IMR-90 (cell line): ENCODE measurements at regions not wholly inside any gene's neighbourhood (a gene's known extent, or its start where the extent isn't known, plus 50 kb on each side); places are given as distances from the start of the nearest gene placed in this dataset.

Experiments used
- ATAC-seq: fragments of 200-7000 bp; cut with Tn5 transposase; 2 replicates; pipeline ENCODE4 v1.9.1; 2020; ENCODE audit warnings: low read depth, mild to moderate bottlenecking, moderate library complexity
- BruUV-seq: library from RNA; stranded (reverse); fragments of 400-500 nt; replicated peaks from 2 replicates; lab custom pipeline; 2021; lab: Mats Ljungman, UMichigan
- CTCF ChIA-PET: fragments of 300-600 bp; formaldehyde crosslinking; extraction: SDS; loops from one replicate; lab custom pipeline; 2021; ENCODE audit warnings: antibody characterized with exemption; lab: Yijun Ruan, JAX
- POLR2A ChIA-PET: fragments of 300-600 bp; sonication (Branson Sonifier 250); formaldehyde crosslinking; loops from one replicate; lab custom pipeline; 2022; ENCODE audit warnings: antibody characterized with exemption; ENCODE audit not compliant: unreplicated experiment; lab: Charles Lee
- DNase-seq: peaks from one replicate; pipeline ENCODE4 v3.0.0; 2013
- H2AFZ ChIP-seq: replicated peaks from 2 replicates; pipeline ENCODE3; 2013; ENCODE audit warnings: low read length, mild to moderate bottlenecking; ENCODE audit not compliant: poor library complexity
- H2AK5ac ChIP-seq: 2 replicates; pipeline ENCODE4 v1.6.1; 2013; ENCODE audit warnings: low read depth, low read length, inconsistent platforms
- H2AK9ac ChIP-seq: replicated peaks from 2 replicates; pipeline ENCODE3; 2013; ENCODE audit warnings: mild to moderate bottlenecking, low read depth, low read length, moderate library complexity; ENCODE audit not compliant: poor library complexity
- H2BK120ac ChIP-seq: 2 replicates; pipeline ENCODE4 v1.6.1; 2013; ENCODE audit warnings: low read depth, low read length, inconsistent platforms
- H2BK15ac ChIP-seq: 3 replicates; pipeline ENCODE4 v1.6.1; 2013; ENCODE audit warnings: low read depth, low read length, inconsistent platforms
- H2BK20ac ChIP-seq: 2 replicates; pipeline ENCODE4 v1.6.1; 2013; ENCODE audit warnings: low read depth, mild to moderate bottlenecking, inconsistent platforms, low read length, moderate library complexity
- H2BK5ac ChIP-seq: 2 replicates; pipeline ENCODE4 v1.6.1; 2013; ENCODE audit warnings: mild to moderate bottlenecking, low read depth, low read length, inconsistent platforms; ENCODE audit not compliant: poor library complexity, severe bottlenecking
- H3K14ac ChIP-seq: replicated peaks from 2 replicates; pipeline ENCODE4 v1.6.1; 2013; ENCODE audit warnings: low read depth, low read length, inconsistent platforms
- H3K18ac ChIP-seq: 2 replicates; pipeline ENCODE4 v1.6.1; 2013; ENCODE audit warnings: low read depth, low read length, control low read depth
- H3K23ac ChIP-seq: 2 replicates; pipeline ENCODE4 v1.6.1; 2013; ENCODE audit warnings: low read depth, low read length, inconsistent platforms
- H3K27ac ChIP-seq: 2 replicates; pipeline ENCODE4 v1.5.1; 2013; ENCODE audit warnings: mild to moderate bottlenecking, control low read depth, low read length; ENCODE audit not compliant: insufficient read depth
- H3K27me3 ChIP-seq: 2 replicates; pipeline ENCODE4 v1.6.1; 2013; ENCODE audit warnings: low read length; ENCODE audit not compliant: control insufficient read depth, insufficient read depth
- H3K36me3 ChIP-seq: 2 replicates; pipeline ENCODE4 v1.6.1; 2013; ENCODE audit warnings: low read length, mixed read lengths; ENCODE audit not compliant: control insufficient read depth, insufficient read depth
- H3K4ac ChIP-seq: 2 replicates; pipeline ENCODE4 v1.6.1; 2013; ENCODE audit warnings: low read depth, low read length, inconsistent platforms
- H3K4me1 ChIP-seq: 2 replicates; pipeline ENCODE4 v1.6.1; 2013; ENCODE audit warnings: low read length, mixed read lengths; ENCODE audit not compliant: control insufficient read depth, insufficient read depth
- H3K4me2 ChIP-seq: 2 replicates; pipeline ENCODE4 v1.6.1; 2013; ENCODE audit warnings: low read depth, mild to moderate bottlenecking, control low read depth, low read length, moderate library complexity
- H3K4me3 ChIP-seq: 2 replicates; pipeline ENCODE4 v1.5.1; 2013; ENCODE audit warnings: low read depth, mild to moderate bottlenecking, control low read depth, low read length, moderate library complexity; ENCODE audit not compliant: insufficient read depth
- H3K56ac ChIP-seq: 2 replicates; pipeline ENCODE4 v1.6.1; 2013; ENCODE audit warnings: low read length, inconsistent platforms; ENCODE audit not compliant: insufficient read depth; ENCODE audit errors: extremely low read depth
- H3K79me1 ChIP-seq, 2 experiments: 2 replicates each; pipeline ENCODE4 v1.6.1; 2013; ENCODE audit warnings: low read length in 2 of 2, inconsistent platforms in 1 of 2, low read depth in 1 of 2
- H3K9ac ChIP-seq: 2 replicates; pipeline ENCODE4 v1.6.1; 2013; ENCODE audit warnings: low read depth, low read length, control low read depth
- H3K9me1 ChIP-seq: 2 replicates; pipeline ENCODE4 v1.6.1; 2013; ENCODE audit warnings: low read length, inconsistent platforms; ENCODE audit not compliant: insufficient read depth
- H3K9me3 ChIP-seq: 2 replicates; pipeline ENCODE4 v1.6.1; 2013; ENCODE audit warnings: low read length; ENCODE audit not compliant: control insufficient read depth, insufficient read depth
- H4K20me1 ChIP-seq: 2 replicates; pipeline ENCODE4 v1.6.1; 2013; ENCODE audit warnings: low read length, inconsistent platforms; ENCODE audit not compliant: insufficient read depth
- H4K5ac ChIP-seq: 2 replicates; pipeline ENCODE4 v1.6.1; 2013; ENCODE audit warnings: mild to moderate bottlenecking, low read depth, low read length, control low read depth
- H4K8ac ChIP-seq, 2 experiments: 2 replicates each; pipeline ENCODE4 v1.6.1; 2013; ENCODE audit warnings: low read depth in 2 of 2, low read length in 2 of 2, control low read depth in 1 of 2, inconsistent platforms in 1 of 2
- H4K91ac ChIP-seq: 2 replicates; pipeline ENCODE4 v1.6.1; 2013; ENCODE audit warnings: low read depth, low read length, inconsistent platforms; ENCODE audit not compliant: insufficient read depth
- BHLHE40 ChIP-seq: fragments of 150-350 bp; IDR thresholded peaks from 2 replicates; pipeline ENCODE4 v1.6.1; 2016; ENCODE audit warnings: mild to moderate bottlenecking, low read depth, low read length
- CEBPB ChIP-seq: IDR thresholded peaks from 2 replicates; pipeline ENCODE4 v1.6.1; 2012; ENCODE audit warnings: low read depth, low read length, improper control_type of control experiment
- CHD1 ChIP-seq: IDR thresholded peaks from 2 replicates; pipeline ENCODE4 v1.6.1; 2012; ENCODE audit warnings: low read depth, low read length, improper control_type of control experiment
- ELK1 ChIP-seq: fragments of 150-350 bp; IDR thresholded peaks from 2 replicates; pipeline ENCODE4 v1.6.1; 2016; ENCODE audit warnings: low read depth, mild to moderate bottlenecking, low read length, moderate library complexity, borderline replicate concordance
- FOS ChIP-seq: fragments of 150-350 bp; IDR thresholded peaks from 2 replicates; pipeline ENCODE4 v1.6.1; 2016; ENCODE audit warnings: low read depth, low read length
- MAFK ChIP-seq: IDR thresholded peaks from 2 replicates; pipeline ENCODE4 v1.6.1; 2012; ENCODE audit warnings: low read depth, low read length, improper control_type of control experiment
- MAZ ChIP-seq: IDR thresholded peaks from 2 replicates; pipeline ENCODE4 v1.6.1; 2012; ENCODE audit warnings: low read depth, mild to moderate bottlenecking, low read length, improper control_type of control experiment, moderate library complexity, borderline replicate concordance
- MXI1 ChIP-seq: IDR thresholded peaks from 2 replicates; pipeline ENCODE4 v1.6.1; 2012; ENCODE audit warnings: low read depth, mild to moderate bottlenecking, low read length, moderate library complexity, borderline replicate concordance
- NFE2L2 ChIP-seq: fragments of 150-350 bp; IDR thresholded peaks from 2 replicates; pipeline ENCODE4 v1.6.1; 2016; ENCODE audit warnings: low read depth, mild to moderate bottlenecking, low read length
- POLR2A ChIP-seq: IDR thresholded peaks from 2 replicates; pipeline ENCODE4 v1.6.1; 2012; ENCODE audit warnings: mild to moderate bottlenecking, low read depth, low read length
- RAD21 ChIP-seq: IDR thresholded peaks from 2 replicates; pipeline ENCODE4 v1.6.1; 2012; ENCODE audit warnings: low read length, improper control_type of control experiment
- RCOR1 ChIP-seq: IDR thresholded peaks from 2 replicates; pipeline ENCODE4 v1.6.1; 2012; ENCODE audit warnings: mild to moderate bottlenecking, low read length, improper control_type of control experiment; ENCODE audit not compliant: insufficient replicate concordance
- RFX5 ChIP-seq: IDR thresholded peaks from 2 replicates; pipeline ENCODE4 v1.8.0; 2012; ENCODE audit warnings: low read depth, mild to moderate bottlenecking, low read length, moderate library complexity
- SMC3 ChIP-seq: fragments of 150-350 bp; IDR thresholded peaks from 2 replicates; pipeline ENCODE4 v1.6.1; 2016; ENCODE audit warnings: low read depth, mild to moderate bottlenecking, antibody characterized with exemption, low read length, moderate library complexity
- WGBS, 2 experiments: methylation state at CpG; one replicate each; pipeline versions ENCODE4 v1.1.5 to v1.1.7; 2013; ENCODE audit warnings: missing lambda C conversion rate in 2 of 2; ENCODE audit not compliant: insufficient read length in 1 of 2; ENCODE audit errors: extremely low coverage in 2 of 2; 5-methylcytosine and 5-hydroxymethylcytosine counted together
- dilution Hi-C: fragments of 300-500 bp; cut with HindIII; formaldehyde crosslinking; loops from one replicate; pipeline ENCODE4 v1.14.3; 2018; ENCODE audit warnings: low sequenced_read_pairs; ENCODE audit not compliant: unreplicated experiment
- in situ Hi-C: fragments of 300-500 bp; cut with MboI; formaldehyde crosslinking; loops from 3 replicates; pipeline ENCODE4 v1.14.3; 2019; ENCODE audit warnings: low sequenced_read_pairs, inconsistent platforms, mixed read lengths
- intact Hi-C: fragments of 100-400 bp; cut with micrococcal nuclease; formaldehyde crosslinking; loops from 2 replicates; pipeline ENCODE4 v1.10.0; 2022
- TF ChIP-seq, protein P1 (sequence below): conservative IDR thresholded peaks from 2 replicates; pipeline ENCODE4 v1.5.1; 2012; ENCODE audit warnings: mild to moderate bottlenecking, low read depth, low read length, improper control_type of control experiment
- TF ChIP-seq, protein P2 (sequence below): fragments of 150-350 bp; IDR thresholded peaks from 2 replicates; pipeline ENCODE4 v1.6.1; 2017; ENCODE audit warnings: mild to moderate bottlenecking, antibody characterized with exemption, low read length, low read depth

GRCh38 chr4:27398631-27399310 lies 538.1 kb downstream of the STIM2 start:
- no peak overlapping the region for H3K27ac ChIP-seq
- no peak overlapping the region for H3K4me2 ChIP-seq
- TF ChIP-seq, protein P1, sequence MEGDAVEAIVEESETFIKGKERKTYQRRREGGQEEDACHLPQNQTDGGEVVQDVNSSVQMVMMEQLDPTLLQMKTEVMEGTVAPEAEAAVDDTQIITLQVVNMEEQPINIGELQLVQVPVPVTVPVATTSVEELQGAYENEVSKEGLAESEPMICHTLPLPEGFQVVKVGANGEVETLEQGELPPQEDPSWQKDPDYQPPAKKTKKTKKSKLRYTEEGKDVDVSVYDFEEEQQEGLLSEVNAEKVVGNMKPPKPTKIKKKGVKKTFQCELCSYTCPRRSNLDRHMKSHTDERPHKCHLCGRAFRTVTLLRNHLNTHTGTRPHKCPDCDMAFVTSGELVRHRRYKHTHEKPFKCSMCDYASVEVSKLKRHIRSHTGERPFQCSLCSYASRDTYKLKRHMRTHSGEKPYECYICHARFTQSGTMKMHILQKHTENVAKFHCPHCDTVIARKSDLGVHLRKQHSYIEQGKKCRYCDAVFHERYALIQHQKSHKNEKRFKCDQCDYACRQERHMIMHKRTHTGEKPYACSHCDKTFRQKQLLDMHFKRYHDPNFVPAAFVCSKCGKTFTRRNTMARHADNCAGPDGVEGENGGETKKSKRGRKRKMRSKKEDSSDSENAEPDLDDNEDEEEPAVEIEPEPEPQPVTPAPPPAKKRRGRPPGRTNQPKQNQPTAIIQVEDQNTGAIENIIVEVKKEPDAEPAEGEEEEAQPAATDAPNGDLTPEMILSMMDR = no peak
- no peak for TF ChIP-seq NFE2L2
- no peak for TF ChIP-seq CHD1
- TF ChIP-seq MAZ = no peak
- TF ChIP-seq FOS = no peak
- TF ChIP-seq MAFK = no peak
- TF ChIP-seq SMC3 = no peak
- TF ChIP-seq POLR2A = no peak
- no peak for TF ChIP-seq RFX5
- no peak for TF ChIP-seq CEBPB
- no peak for TF ChIP-seq BHLHE40
- no peak for TF ChIP-seq RAD21
- TF ChIP-seq ELK1 = no peak
- TF ChIP-seq, protein P2, sequence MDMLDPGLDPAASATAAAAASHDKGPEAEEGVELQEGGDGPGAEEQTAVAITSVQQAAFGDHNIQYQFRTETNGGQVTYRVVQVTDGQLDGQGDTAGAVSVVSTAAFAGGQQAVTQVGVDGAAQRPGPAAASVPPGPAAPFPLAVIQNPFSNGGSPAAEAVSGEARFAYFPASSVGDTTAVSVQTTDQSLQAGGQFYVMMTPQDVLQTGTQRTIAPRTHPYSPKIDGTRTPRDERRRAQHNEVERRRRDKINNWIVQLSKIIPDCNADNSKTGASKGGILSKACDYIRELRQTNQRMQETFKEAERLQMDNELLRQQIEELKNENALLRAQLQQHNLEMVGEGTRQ = no peak
- TF ChIP-seq MXI1 = no peak
- no peak for TF ChIP-seq RCOR1
- no peak overlapping the region for H3K4ac ChIP-seq
- H3K4me1 ChIP-seq = no peaks in the 10 kb centered on the region
- H2AK9ac ChIP-seq = no peak overlapping the region
- intact Hi-C loops (no loop called here), dilution Hi-C loops (no loop called here), in situ Hi-C loops (no loop called here)
- H3K4me3 ChIP-seq = no peak overlapping the region
- no peaks in the 10 kb centered on the region for H3K27me3 ChIP-seq
- DNase-seq (no peak), ATAC-seq (no peak)
- no peak overlapping the region for H2BK120ac ChIP-seq
- H3K9me1 ChIP-seq = no peaks in the 10 kb centered on the region
- no peaks in the 10 kb centered on the region for H3K79me1 ChIP-seq
- no peaks in the 10 kb centered on the region for H3K36me3 ChIP-seq
- CTCF ChIA-PET = no interaction called here
- H2AK5ac ChIP-seq = no peak overlapping the region
- peaks cover 6% of the 10 kb centered on the region for H3K9me3 ChIP-seq
- POLR2A ChIA-PET = no interaction called here
- H3K18ac ChIP-seq = no peak overlapping the region
- H4K91ac ChIP-seq = no peak overlapping the region
- H2AFZ ChIP-seq = no peak overlapping the region
- no peak overlapping the region for H4K5ac ChIP-seq
- H2BK20ac ChIP-seq = no peak overlapping the region
- H3K14ac ChIP-seq = no peak overlapping the region
- H4K20me1 ChIP-seq = no peaks in the 10 kb centered on the region
- no peak overlapping the region for H4K8ac ChIP-seq
- no peak overlapping the region for H3K56ac ChIP-seq
- H2BK5ac ChIP-seq = no peak overlapping the region
- H3K23ac ChIP-seq = no peak overlapping the region
- no peak overlapping the region for H3K9ac ChIP-seq
- no peak overlapping the region for H2BK15ac ChIP-seq
- WGBS, 2 experiments = no CpG with 5 or more reads among the region's 7 CpGs
- BruUV-seq = no TSS peak
